HPDE6-E6E7 (cell line): ENCODE measurements at regions not wholly inside any gene's neighbourhood (a gene's known extent, or its start where the extent isn't known, plus 50 kb on each side); places are given as distances from the start of the nearest gene placed in this dataset.
"Not testable (repeated sequence)": the region's sequence is repeated elsewhere in the genome, so short reads cannot be mapped to it uniquely, and the experiment has no call there.

Experiments used
- DNase-seq: peaks from one replicate; pipeline ENCODE4 v3.0.0; 2011; ENCODE audit warnings: missing footprints; ENCODE audit errors: extremely low spot score

GRCh38 chr2:180829836-180830235 lies 150.6 kb upstream of the UBE2E3 start:
- no peak for DNase-seq

- DNase-seq: peak; percentile 22
Measured at GRCh38 chr2:180829261-180829660, 151.1 kb upstream of the UBE2E3 start.

- no peak for DNase-seq
Measured at GRCh38 chr2:180828756-180829155, 151.6 kb upstream of the UBE2E3 start.

- DNase-seq: peak; percentile 23
Measured at GRCh38 chr2:180823546-180824141, 156.8 kb upstream of the UBE2E3 start.

GRCh38 chr2:180819106-180819505 lies 161.3 kb upstream of the UBE2E3 start:
- DNase-seq: no peak

GRCh38 chr2:180818700-180819099 lies 161.7 kb upstream of the UBE2E3 start:
- DNase-seq: not testable (repeated sequence)

- no peak for DNase-seq
Measured at GRCh38 chr2:180799141-180799540, 181.3 kb upstream of the UBE2E3 start.

- DNase-seq: no peak
Measured at GRCh38 chr2:180790891-180791290, 189.5 kb upstream of the UBE2E3 start.

- DNase-seq: no peak
Measured at GRCh38 chr2:180787330-180787729, 193.1 kb upstream of the UBE2E3 start.

- DNase-seq: no peak
Measured at GRCh38 chr2:180781276-180781675, 199.1 kb upstream of the UBE2E3 start.

GRCh38 chr2:180778291-180778690 lies 202.1 kb upstream of the UBE2E3 start:
- no peak for DNase-seq

- DNase-seq: no peak
Measured at GRCh38 chr2:180776921-180777320, 203.5 kb upstream of the UBE2E3 start.

GRCh38 chr2:180775711-180776110 lies 204.7 kb upstream of the UBE2E3 start:
- DNase-seq: no peak

GRCh38 chr2:180765316-180765715 lies 215.1 kb upstream of the UBE2E3 start:
- not testable (repeated sequence) for DNase-seq

- DNase-seq: no peak
Measured at GRCh38 chr2:180763263-180763989, 217.0 kb upstream of the UBE2E3 start.

GRCh38 chr2:180761224-180761623 lies 219.2 kb upstream of the UBE2E3 start:
- no peak for DNase-seq

- no peak for DNase-seq
Measured at GRCh38 chr2:180759631-180760030, 220.8 kb upstream of the UBE2E3 start.

- DNase-seq: no peak
Measured at GRCh38 chr2:180753809-180754761, 226.3 kb upstream of the UBE2E3 start.

GRCh38 chr2:180751306-180751920 lies 229.0 kb upstream of the UBE2E3 start:
- no peak for DNase-seq

- no peak for DNase-seq
Measured at GRCh38 chr2:180747728-180748127, 232.7 kb upstream of the UBE2E3 start.

GRCh38 chr2:180743401-180743800 lies 237.0 kb upstream of the UBE2E3 start:
- no peak for DNase-seq

- peak; percentile 76 for DNase-seq
Measured at GRCh38 chr2:180742801-180743200, 237.6 kb upstream of the UBE2E3 start.
